GM19397 (cell line): ENCODE measurements at regions not wholly inside any gene's neighbourhood (a gene's known extent, or its start where the extent isn't known, plus 50 kb on each side); places are given as distances from the start of the nearest gene placed in this dataset.
"Not testable (repeated sequence)": the region's sequence is repeated elsewhere in the genome, so short reads cannot be mapped to it uniquely, and the experiment has no call there.

Source experiments
- ATAC-seq: cut with Tn5 transposase; IDR thresholded peaks from one replicate; pipeline ENCODE4 v1.9.1; 2021; ENCODE audit warnings: mild to moderate bottlenecking, moderate library complexity; ENCODE audit not compliant: unreplicated experiment

DNA sequence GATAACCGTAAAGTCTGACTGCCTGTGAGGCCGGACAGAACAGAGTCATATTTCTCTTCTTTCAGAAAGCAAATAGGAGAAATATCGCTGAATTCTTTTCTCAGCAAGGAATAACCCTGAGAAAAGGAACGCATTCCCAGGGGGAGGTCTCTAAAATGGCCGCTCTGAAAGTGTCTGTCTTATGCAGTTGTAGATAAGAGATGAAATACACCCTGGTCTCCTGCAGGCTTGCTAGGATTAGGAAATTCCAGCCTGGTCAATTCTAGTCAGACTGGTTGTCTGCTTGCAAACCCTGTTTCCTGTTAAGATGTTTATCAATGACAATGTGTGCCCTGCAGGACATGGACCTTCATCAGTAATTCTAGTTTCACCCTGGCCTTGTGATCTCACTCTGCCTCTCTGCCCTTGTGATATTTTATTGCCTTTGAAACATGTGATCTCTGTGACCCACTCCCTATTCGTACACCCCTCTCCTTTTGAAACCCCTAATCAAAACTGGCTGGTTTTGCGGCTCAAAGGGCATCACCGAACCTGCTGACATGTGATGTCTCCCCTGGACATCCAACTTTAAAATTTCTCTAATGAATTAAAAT, 934.8 kb upstream of the SPRY2 start:
- ATAC-seq = no peak

DNA sequence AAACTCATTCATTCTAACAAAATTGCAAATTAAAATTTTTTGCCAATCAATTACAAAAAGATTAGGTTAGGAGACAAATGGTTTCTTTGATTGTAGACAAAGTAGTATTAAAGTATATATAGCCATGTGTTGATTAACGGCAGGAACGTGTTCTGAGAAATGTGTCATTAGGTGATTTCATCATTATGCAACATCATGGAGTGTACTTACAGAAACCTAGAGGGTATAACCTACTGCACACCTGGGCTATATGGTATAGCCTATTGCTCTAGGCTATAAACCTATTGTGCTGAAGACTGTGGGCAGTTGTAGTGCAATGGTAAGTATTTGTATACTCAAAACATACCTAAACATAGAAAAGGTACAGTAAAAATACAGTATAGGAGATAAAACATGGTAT, 906.8 kb upstream of the SPRY2 start:
- no peak for ATAC-seq

DNA sequence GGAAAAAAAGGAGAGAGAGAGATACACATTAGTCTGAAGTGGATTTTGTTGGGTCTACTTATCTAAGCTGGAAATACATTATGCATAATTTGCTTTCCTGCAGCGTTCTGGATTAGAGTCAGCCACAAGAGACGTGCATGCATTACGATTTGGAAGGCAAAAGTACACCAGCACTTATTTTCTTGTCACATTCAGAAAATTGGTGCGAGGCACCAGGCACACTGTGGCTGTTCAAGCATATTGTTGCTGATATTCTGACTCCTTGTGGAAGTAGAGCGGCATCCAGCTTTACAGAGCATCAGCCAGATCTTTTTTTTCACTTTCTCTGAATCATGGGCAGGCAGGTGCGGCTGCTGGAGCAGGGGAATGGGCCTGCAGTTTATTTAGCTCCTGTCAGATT, 905.6 kb upstream of the SPRY2 start:
- no peak for ATAC-seq

DNA sequence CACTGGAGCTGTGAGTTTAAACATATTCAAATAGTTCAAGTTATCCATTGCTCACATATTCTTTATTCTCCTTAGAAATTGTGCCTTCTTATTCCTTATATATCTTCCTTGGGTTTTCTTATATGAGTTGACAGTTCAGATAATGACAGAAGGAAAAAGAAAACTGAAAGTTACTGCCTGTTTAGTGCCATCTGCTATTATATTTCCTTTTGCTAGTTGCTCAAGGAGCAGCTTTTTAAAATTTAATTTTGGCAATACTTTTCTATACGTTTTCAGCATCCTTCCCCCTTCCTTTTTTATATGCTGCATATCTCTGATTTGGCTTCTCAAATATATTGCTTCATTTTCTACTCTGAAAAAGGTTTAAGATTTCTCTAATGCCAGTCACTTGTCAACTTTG, 903.1 kb upstream of the SPRY2 start:
- no peak for ATAC-seq

DNA sequence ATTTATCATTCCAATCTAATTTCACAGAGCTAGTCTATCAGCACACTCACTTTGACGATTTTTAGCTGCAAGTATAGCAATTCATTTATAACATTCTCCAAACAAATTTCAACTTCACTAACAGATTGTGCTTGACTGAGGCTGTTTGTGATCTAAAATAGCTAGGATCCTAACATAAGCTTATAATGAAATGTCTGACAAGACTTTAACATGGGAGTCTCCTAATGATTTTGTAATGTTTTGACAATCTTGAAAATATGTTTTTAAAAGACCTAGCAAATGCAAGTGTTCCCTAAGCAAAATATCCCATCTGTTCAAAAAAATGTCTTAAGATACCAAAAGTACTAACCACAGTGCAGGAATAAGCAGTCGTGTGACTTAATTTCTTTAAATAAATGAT, 889.5 kb upstream of the SPRY2 start:
- ATAC-seq = no peak

- not testable (repeated sequence) for ATAC-seq
Measured at GRCh38 chr13:81226830-81227229, 885.9 kb upstream of the SPRY2 start.

DNA sequence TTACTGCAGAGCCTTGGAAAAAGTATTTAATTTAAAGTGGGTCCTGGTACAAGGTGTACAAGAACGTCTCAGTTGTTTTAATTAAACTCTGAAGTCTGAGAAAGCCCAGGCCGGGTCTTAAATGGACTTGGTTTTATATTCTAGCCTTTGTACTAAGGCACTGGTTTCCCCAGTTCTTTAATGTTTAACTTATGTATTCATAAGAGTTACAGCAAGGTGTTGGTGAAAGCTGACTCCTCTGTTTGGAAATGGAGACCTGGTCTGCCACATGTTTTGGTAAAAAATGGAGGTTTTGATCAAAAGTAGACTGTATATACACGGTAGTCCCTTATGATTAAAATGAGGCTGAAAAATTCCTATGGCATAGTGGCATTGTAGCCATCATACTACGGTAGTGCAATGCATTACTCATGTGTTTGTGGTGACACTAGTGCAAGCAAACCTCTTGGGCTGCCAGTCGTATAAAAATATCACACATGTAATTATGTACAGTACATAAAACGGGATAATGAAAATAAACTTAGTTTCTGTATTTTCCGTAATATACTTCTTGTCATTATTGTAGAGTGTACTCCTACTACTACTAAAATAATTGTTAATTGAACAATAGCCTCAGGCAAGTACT, 883.4 kb upstream of the SPRY2 start:
- ATAC-seq = no peak

DNA sequence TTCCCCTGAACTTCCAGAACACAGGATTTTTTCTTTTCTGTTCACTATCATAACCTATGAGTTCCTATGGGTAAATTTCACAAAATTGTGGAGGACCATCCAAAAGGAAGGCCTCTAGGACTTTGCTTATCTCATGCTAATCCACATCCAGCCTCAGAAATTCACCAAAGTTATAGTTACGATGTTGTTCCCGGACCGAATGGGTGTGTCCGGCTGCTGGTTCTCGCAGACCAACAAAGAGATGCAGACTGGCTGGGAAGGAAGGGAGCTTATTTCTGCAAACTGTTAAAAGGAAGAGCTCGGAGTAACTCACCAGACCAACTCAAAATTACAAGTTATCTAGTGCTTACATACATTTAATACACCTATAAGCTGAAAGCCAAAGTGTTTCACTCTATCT, 882.9 kb upstream of the SPRY2 start:
- no peak for ATAC-seq

DNA sequence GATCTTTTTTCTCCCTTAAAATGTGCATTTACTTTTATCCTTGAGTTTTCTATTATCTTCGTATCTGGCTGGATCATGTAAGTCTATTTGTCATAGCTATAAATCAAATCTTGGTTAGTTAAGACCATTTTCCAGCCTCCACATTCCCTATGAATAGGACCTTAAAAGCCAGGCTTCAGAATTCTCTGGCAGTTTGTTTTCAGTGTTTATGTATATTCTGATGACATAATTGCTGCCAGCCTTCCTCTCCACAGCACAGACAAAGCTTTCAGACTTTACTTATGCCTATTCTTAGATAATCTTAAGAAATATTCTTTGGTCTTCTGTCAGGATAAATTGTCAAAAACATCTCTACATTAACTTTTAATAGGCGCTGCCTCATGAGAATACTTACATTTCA, 870.8 kb upstream of the SPRY2 start:
- ATAC-seq = no peak

DNA sequence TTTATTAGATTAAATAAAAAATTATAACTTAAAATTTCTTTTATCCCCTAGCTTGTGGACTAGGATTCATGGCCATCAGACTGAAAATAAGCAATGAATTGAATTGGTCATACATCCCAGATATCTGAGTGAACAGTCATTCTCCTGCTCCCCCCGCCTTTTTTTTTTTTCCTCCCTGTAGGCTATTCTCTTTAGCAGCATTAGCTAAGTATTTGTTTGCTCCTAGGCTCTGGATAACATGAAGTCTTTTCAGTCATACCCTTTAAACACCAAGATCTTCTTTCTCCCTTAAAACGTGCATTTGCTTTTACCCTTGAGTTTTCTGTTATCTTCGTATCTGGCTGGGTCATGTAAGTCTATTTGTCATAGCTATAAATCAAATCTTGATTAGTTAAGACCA, 866.7 kb upstream of the SPRY2 start:
- no peak for ATAC-seq

- no peak for ATAC-seq
Measured at GRCh38 chr13:81207231-81207630, 866.3 kb upstream of the SPRY2 start.

- no peak for ATAC-seq
Measured at GRCh38 chr13:81203783-81204182, 862.9 kb upstream of the SPRY2 start.

DNA sequence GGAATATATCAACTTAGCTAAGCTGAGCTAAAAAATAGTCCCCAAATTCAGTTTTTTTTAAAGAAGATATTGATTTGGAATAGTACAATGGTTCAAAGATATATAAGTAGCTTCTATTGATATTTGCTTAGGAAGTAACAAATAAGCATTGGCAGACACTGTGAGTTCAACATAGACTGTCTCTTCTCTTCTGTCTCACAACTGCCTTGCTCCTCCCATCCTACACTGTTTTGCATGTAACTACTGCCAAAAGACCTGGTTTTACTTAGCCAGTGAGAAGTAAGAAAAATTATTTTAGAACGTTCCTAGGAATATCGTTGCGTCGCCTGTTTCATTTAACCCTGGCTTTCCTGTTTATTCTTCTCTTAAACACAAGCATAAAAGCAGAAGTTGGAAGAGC, 859.0 kb upstream of the SPRY2 start:
- no peak for ATAC-seq

- no peak for ATAC-seq
Measured at GRCh38 chr13:81197966-81198365, 857.0 kb upstream of the SPRY2 start.

GRCh38 chr13:81197483-81197882, 856.6 kb upstream of the SPRY2 start:
- ATAC-seq = no peak

- no peak for ATAC-seq
Measured at GRCh38 chr13:81194362-81194761, 853.4 kb upstream of the SPRY2 start.

GRCh38 chr13:81184556-81185265, 843.8 kb upstream of the SPRY2 start:
- no peak for ATAC-seq

DNA sequence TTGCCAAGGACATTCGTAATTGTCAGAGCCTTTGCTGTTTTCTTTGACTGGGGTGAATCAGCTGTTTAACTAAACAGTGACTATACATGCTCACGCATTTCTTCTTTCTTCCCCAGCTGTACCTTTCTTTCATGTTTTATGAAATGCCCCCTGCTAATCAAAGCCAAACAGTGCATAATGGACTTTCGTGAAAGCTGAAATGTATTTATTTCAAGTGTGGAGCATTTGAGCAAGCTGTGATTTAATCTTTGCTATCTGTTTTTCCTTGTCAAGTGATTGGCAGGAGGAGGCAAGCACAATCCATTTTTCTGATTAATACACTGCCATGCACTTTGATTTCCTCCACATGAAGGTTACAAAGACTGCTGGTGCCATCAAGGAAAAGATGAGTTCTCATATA, 831.7 kb upstream of the SPRY2 start:
- no peak for ATAC-seq

GRCh38 chr13:81171065-81171647, 830.2 kb upstream of the SPRY2 start:
- ATAC-seq = no peak

- not testable (repeated sequence) for ATAC-seq
Measured at GRCh38 chr13:81163823-81164222, 822.9 kb upstream of the SPRY2 start.

DNA sequence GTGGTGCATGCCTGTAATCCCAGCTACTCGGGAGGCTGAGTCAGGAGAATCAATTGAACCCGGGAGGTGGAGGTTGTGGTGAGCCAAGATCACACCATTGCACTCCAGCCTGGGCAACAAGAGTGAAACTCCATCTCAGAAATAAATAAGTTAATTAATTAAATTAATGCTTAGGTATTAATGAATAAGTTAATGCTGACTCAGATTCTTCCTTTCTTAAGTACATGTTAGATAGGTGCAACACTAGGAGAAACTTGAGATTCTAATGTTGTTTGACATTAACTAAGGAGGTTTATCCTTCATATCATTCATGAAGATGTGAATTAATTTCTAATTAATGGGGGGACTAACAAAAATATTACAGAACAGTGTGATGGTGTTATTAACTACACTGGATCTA, 812.6 kb upstream of the SPRY2 start:
- ATAC-seq = no peak

- ATAC-seq = no peak
Measured at GRCh38 chr13:81148822-81149221, 807.9 kb upstream of the SPRY2 start.
